ENCODE measurements at regions not wholly inside any gene's neighbourhood (a gene's known extent, or its start where the extent isn't known, plus 50 kb on each side); places are given as distances from the start of the nearest gene placed in this dataset.

DNA sequence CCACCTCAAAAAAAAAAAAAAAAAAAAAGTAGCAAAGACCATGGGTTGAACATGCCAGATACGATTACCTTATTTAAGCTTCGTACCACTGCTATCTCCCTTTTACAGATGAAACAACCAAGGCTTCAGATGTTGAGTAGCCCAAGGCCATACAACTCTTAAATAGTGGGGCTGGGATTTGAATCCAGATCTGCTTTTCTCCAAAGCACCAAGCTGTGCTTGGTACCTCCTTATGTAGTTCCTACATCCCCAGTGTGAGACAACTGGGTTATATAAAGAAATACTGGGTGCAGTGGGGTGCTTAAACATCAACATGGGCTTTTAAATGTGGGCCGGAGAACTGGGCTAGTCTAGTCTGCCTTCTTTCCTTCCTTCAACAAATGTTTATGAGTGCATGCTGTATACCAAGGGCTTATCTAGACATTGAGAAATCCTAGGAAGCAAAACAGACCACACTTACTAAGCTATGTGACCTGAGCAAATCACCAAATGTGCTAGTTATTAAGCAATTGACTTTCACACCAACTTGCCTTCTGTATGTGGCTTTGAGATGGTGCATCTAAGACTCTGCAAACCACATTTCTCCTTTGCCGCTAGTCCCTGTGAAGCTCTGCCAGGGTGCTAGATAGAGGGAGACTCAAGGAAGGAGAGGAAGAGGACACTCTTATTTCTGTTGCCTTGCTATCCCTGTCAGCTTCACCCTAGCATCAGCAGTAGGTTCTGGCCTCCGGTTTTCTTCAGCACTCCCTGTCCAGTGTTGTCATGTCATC is 201.4 kb upstream of the FOXN2 start:
- Histone ChIP-seq H3K36me3 (no peaks in the 10 kb centered on the region), H3K9me3 (no peaks in the 10 kb centered on the region), H3K4me3 (no peak overlapping the region), H3K27me3 (no peaks in the 10 kb centered on the region), H3K27ac (peak overlapping the region in 3 of 4 donors; percentile 22 to 95 (median 36)), H3K4me1 (peaks cover 10 to 24% (median 17%) of the 10 kb centered on the region in 4 donors)
- TF ChIP-seq POLR2AphosphoS5 (IDR thresholded peaks at IDR 0.05), result no peak
- TF ChIP-seq EP300 (IDR thresholded peaks at IDR 0.05), result no peak
- TF ChIP-seq POLR2A (IDR thresholded peaks at IDR 0.05), result no peak
- TF ChIP-seq, protein P1, sequence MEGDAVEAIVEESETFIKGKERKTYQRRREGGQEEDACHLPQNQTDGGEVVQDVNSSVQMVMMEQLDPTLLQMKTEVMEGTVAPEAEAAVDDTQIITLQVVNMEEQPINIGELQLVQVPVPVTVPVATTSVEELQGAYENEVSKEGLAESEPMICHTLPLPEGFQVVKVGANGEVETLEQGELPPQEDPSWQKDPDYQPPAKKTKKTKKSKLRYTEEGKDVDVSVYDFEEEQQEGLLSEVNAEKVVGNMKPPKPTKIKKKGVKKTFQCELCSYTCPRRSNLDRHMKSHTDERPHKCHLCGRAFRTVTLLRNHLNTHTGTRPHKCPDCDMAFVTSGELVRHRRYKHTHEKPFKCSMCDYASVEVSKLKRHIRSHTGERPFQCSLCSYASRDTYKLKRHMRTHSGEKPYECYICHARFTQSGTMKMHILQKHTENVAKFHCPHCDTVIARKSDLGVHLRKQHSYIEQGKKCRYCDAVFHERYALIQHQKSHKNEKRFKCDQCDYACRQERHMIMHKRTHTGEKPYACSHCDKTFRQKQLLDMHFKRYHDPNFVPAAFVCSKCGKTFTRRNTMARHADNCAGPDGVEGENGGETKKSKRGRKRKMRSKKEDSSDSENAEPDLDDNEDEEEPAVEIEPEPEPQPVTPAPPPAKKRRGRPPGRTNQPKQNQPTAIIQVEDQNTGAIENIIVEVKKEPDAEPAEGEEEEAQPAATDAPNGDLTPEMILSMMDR (IDR thresholded peaks at IDR 0.05), result no peak
- 75 to 87% methylated on average over 5 of the region's 5 CpGs for WGBS, 2 donors
- DNase-seq, result no peak
- ATAC-seq (ENCODE audit: low FRiP score in 2 of 2), result no peak

DNA sequence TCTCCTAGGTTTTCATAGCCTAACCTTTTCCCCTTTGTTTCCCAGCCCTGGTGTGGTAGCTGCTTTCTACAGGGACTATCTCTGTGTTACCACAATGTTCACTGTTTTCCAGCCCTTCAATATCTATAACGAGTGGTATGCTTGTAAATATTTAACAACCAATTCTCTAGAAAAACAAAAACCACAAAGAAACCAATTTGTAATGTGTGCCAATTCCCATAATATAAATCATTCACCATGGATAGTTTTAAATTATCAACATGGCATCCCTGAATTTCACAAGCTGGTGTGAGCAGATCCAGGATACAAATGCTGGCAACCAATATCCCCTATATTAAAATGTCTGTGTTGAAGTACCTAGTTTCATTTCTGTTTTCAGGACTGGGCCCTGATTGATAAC is 200.7 kb upstream of the FOXN2 start:
- H3K9me3 ChIP-seq, result no peaks in the 10 kb centered on the region

GRCh38 chr2:48114256-48114655 is 200.2 kb upstream of the FOXN2 start:
- peak in 1 of 2 donors; percentile 20 for ATAC-seq (ENCODE audit: low FRiP score in 2 of 2)
- TF ChIP-seq EP300 (IDR thresholded peaks at IDR 0.05) (peak in 1 of 4 donors; percentile 51), POLR2A (IDR thresholded peaks at IDR 0.05) (no peak), POLR2AphosphoS5 (IDR thresholded peaks at IDR 0.05) (peak; percentile 15 to 40)
- TF ChIP-seq, protein P1 (IDR thresholded peaks at IDR 0.05), result no peak
- 39 to 54% methylated on average over 2 of the region's 2 CpGs for WGBS, 2 donors

More for the DNA sequence above, 200.7 kb upstream of the FOXN2 start:
- 44 to 53% methylated on average over 1 of the region's 1 CpG for WGBS, 2 donors
- Histone ChIP-seq H3K27ac (peak overlapping the region in 3 of 4 donors; percentile 22 to 95 (median 36)), H3K4me3 (no peak overlapping the region), H3K4me1 (peaks cover 10 to 24% (median 17%) of the 10 kb centered on the region in 4 donors), H3K36me3 (no peaks in the 10 kb centered on the region), H3K27me3 (no peaks in the 10 kb centered on the region)
- DNase-seq (no peak), ATAC-seq (ENCODE audit: low FRiP score in 2 of 2) (no peak)
- TF ChIP-seq POLR2AphosphoS5 (IDR thresholded peaks at IDR 0.05) (no peak), EP300 (IDR thresholded peaks at IDR 0.05) (no peak), POLR2A (IDR thresholded peaks at IDR 0.05) (no peak)
- TF ChIP-seq, protein P1 (IDR thresholded peaks at IDR 0.05), result no peak

GRCh38 chr2:48116497-48116896 is 198.0 kb upstream of the FOXN2 start:
- no peak for DNase-seq
- Histone ChIP-seq H3K9me3 (no peaks in the 10 kb centered on the region), H3K4me1 (peaks cover 6 to 20% (median 11%) of the 10 kb centered on the region in 4 donors), H3K4me3 (no peak overlapping the region), H3K27ac (no peak overlapping the region), H3K36me3 (no peaks in the 10 kb centered on the region), H3K27me3 (no peaks in the 10 kb centered on the region)
- TF ChIP-seq, protein P1 (IDR thresholded peaks at IDR 0.05), result no peak
- TF ChIP-seq POLR2AphosphoS5 (IDR thresholded peaks at IDR 0.05) (no peak), EP300 (IDR thresholded peaks at IDR 0.05) (no peak), POLR2A (IDR thresholded peaks at IDR 0.05) (no peak)
- no peak for ATAC-seq (ENCODE audit: low FRiP score in 2 of 2)

More at GRCh38 chr2:48114256-48114655, 200.2 kb upstream of the FOXN2 start:
- no peaks in the 10 kb centered on the region for H3K9me3 ChIP-seq
- H3K36me3 ChIP-seq, result no peaks in the 10 kb centered on the region
- no peaks in the 10 kb centered on the region for H3K27me3 ChIP-seq
- H3K4me3 ChIP-seq, result no peak overlapping the region
- peak overlapping the region in 2 of 4 donors; percentile 22 to 95 for H3K27ac ChIP-seq
- peak in 1 of 2 donors; percentile 44 for DNase-seq
- H3K4me1 ChIP-seq, result peaks cover 10 to 24% (median 17%) of the 10 kb centered on the region in 4 donors
